ENCODE measurements at regions not wholly inside any gene's neighbourhood (a gene's known extent, or its start where the extent isn't known, plus 50 kb on each side); places are given as distances from the start of the nearest gene placed in this dataset.

GRCh38 chr4:11912886-11913285 lies 484.2 kb upstream of the HS3ST1 start:
- ChIA-PET POLR2A (no interaction called here), CTCF (interaction anchor here (1.6 kb wide), 1 partner anchor 10 kb away, joined by 4 read pairs; no protein-coding TSS in a partner anchor)
- DNase-seq (ENCODE audit: extremely low spot score), result no peak
- TF ChIP-seq CTCF (IDR thresholded peaks at IDR 0.05; ENCODE audit: control extremely low read depth, extremely low read depth, low read depth, missing control alignments), result no peak

- CTCF ChIA-PET, result interaction anchor here (1.0 kb wide), 1 partner anchor 10 kb away, joined by 3 read pairs; no protein-coding TSS in a partner anchor
- TF ChIP-seq CTCF (IDR thresholded peaks at IDR 0.05; ENCODE audit: control extremely low read depth, extremely low read depth, low read depth, missing control alignments), result no peak
- no peak for DNase-seq (ENCODE audit: extremely low spot score)
- POLR2A ChIA-PET, result no interaction called here
These were observed 482.1 kb upstream of the HS3ST1 start for GRCh38 chr4:11910812-11911211.

- TF ChIP-seq CTCF (IDR thresholded peaks at IDR 0.05; ENCODE audit: control extremely low read depth, extremely low read depth, low read depth, missing control alignments), result no peak
- POLR2A ChIA-PET, result no interaction called here
- DNase-seq (ENCODE audit: extremely low spot score), result no peak
- CTCF ChIA-PET, result interaction anchor here (1.0 kb wide), 1 partner anchor 13 kb away, joined by 3 read pairs; no protein-coding TSS in a partner anchor
These were observed 480.0 kb upstream of the HS3ST1 start for GRCh38 chr4:11908712-11909111.

GRCh38 chr4:11908205-11908604 lies 479.5 kb upstream of the HS3ST1 start:
- no peak for DNase-seq (ENCODE audit: extremely low spot score)
- no peak for TF ChIP-seq CTCF (IDR thresholded peaks at IDR 0.05; ENCODE audit: control extremely low read depth, extremely low read depth, low read depth, missing control alignments)
- ChIA-PET CTCF (interaction anchor here (1.0 kb wide), 1 partner anchor 14 kb away, joined by 3 read pairs; no protein-coding TSS in a partner anchor), POLR2A (no interaction called here)

GRCh38 chr4:11904846-11905739 lies 476.4 kb upstream of the HS3ST1 start:
- ChIA-PET CTCF (interaction anchor here (1.2 to 1.4 kb wide), 2 partner anchors 9 to 42 kb away, joined by 3 to 4 read pairs; no protein-coding TSS in a partner anchor), POLR2A (no interaction called here)
- DNase-seq (ENCODE audit: extremely low spot score), result no peak

GRCh38 chr4:11904117-11904535 lies 475.4 kb upstream of the HS3ST1 start:
- TF ChIP-seq CTCF (IDR thresholded peaks at IDR 0.05; ENCODE audit: control extremely low read depth, extremely low read depth, low read depth, missing control alignments), result no peak
- DNase-seq (ENCODE audit: extremely low spot score), result no peak
- ChIA-PET CTCF (interaction anchor here (1.2 kb wide), 1 partner anchor 14 kb away, joined by 3 read pairs; no protein-coding TSS in a partner anchor), POLR2A (no interaction called here)

More at GRCh38 chr4:11904846-11905739, 476.4 kb upstream of the HS3ST1 start:
- TF ChIP-seq CTCF (IDR thresholded peaks at IDR 0.05; ENCODE audit: control extremely low read depth, extremely low read depth, low read depth, missing control alignments), result no peak
